K562 (cell line): ENCODE measurements at regions not wholly inside any gene's neighbourhood (a gene's known extent, or its start where the extent isn't known, plus 50 kb on each side); places are given as distances from the start of the nearest gene placed in this dataset.

Experiments used
- ATAC-seq: fragments of 200-7000 bp; cut with Tn5 transposase; 3 replicates; pipeline ENCODE4 v1.9.1; 2020; ENCODE audit warnings: moderate library complexity
- BruUV-seq: library from RNA; stranded (reverse); fragments of 400-500 nt; replicated peaks from 2 replicates; lab custom pipeline; 2021; lab: Mats Ljungman, UMichigan
- CTCF ChIA-PET: fragments of 300-600 bp; formaldehyde crosslinking; extraction: SDS; loops from one replicate; lab custom pipeline; 2021; ENCODE audit warnings: low intra/inter-chr PET ratio; lab: Yijun Ruan, JAX
- POLR2A ChIA-PET: fragments of 300-600, 350-650 bp; sonication (Branson Sonifier 250); formaldehyde crosslinking; extraction: SDS; loops from one replicate; lab custom pipeline; 2021; ENCODE audit warnings: antibody characterized with exemption, inconsistent platforms; lab: Yijun Ruan, JAX
- DNase-seq, 4 experiments: peaks; one replicate each; pipeline versions ENCODE4 v3.0.0 to v3.0.0-alpha.2; 2011 to 2018; ENCODE audit warnings: low spot score in 3 of 4, mixed read lengths in 3 of 4; ENCODE audit errors: extremely low read depth in 1 of 4
- FAIRE-seq: peaks from 2 replicates; lab custom pipeline; 2011; peaks lifted over from hg19 to GRCh38; lab: Jason Lieb, UNC
- H2AFZ ChIP-seq: 2 replicates; pipeline ENCODE4 v1.6.0; 2011; ENCODE audit warnings: low read depth, low read length, control low read depth, inconsistent platforms
- H3K27ac ChIP-seq: fragments of 200-600 bp; 3 replicates; pipeline ENCODE4 v1.8.0; 2011; ENCODE audit warnings: low read depth, mild to moderate bottlenecking, control low read depth, inconsistent platforms, low read length, moderate library complexity, mixed read lengths; ENCODE audit errors: extremely low read depth
- H3K27me3 ChIP-seq, 2 experiments: fragments of 300-600 bp in 1 of 2; 2 replicates in 1 of 2; 3 replicates in 1 of 2; pipeline versions ENCODE4 v1.6.0 to v1.8.0; 2011; ENCODE audit warnings: inconsistent platforms in 2 of 2, low read length in 2 of 2, mild to moderate bottlenecking in 1 of 2, mixed read lengths in 1 of 2, moderate library complexity in 1 of 2; ENCODE audit not compliant: control insufficient read depth in 2 of 2, insufficient read depth in 2 of 2
- H3K36me3 ChIP-seq: fragments of 300-600 bp; 3 replicates; pipeline ENCODE4 v1.8.0; 2011; ENCODE audit warnings: mild to moderate bottlenecking, low read length, inconsistent platforms; ENCODE audit not compliant: control insufficient read depth, insufficient read depth
- H3K4me1 ChIP-seq, 2 experiments: fragments of 200-600 bp in 1 of 2; replicated peaks in 1 of 2; 2 replicates in 1 of 2; 3 replicates in 1 of 2; pipeline versions ENCODE4 v1.5.1 to v1.8.0; 2011; ENCODE audit warnings: inconsistent platforms in 2 of 2, low read length in 2 of 2, mild to moderate bottlenecking in 1 of 2, mixed read lengths in 1 of 2, moderate library complexity in 1 of 2; ENCODE audit not compliant: control insufficient read depth in 2 of 2, insufficient read depth in 2 of 2
- H3K4me2 ChIP-seq: 2 replicates; pipeline ENCODE4 v1.6.1; 2011; ENCODE audit warnings: low read length, control low read depth, inconsistent platforms, mixed read lengths; ENCODE audit not compliant: insufficient read depth
- H3K4me3 ChIP-seq: fragments of 200-600 bp; sonication (generic), shearing (Covaris generic); 2 replicates; pipeline ENCODE4 v1.5.1; 2016; ENCODE audit warnings: control low read depth, inconsistent platforms
- H3K79me2 ChIP-seq: fragments of 200-600 bp; 3 replicates; pipeline ENCODE4 v1.8.0; 2011; ENCODE audit warnings: low read length, inconsistent platforms; ENCODE audit not compliant: control insufficient read depth, insufficient read depth
- H3K9ac ChIP-seq, 2 experiments: 2 replicates each; pipeline versions ENCODE4 v1.6.0 to v1.6.1; 2011; ENCODE audit warnings: low read depth in 2 of 2, low read length in 2 of 2, control low read depth in 1 of 2, inconsistent platforms in 1 of 2, mild to moderate bottlenecking in 1 of 2, mixed read lengths in 1 of 2; ENCODE audit not compliant: insufficient read depth in 1 of 2
- H3K9me1 ChIP-seq: one replicate; pipeline ENCODE4 v1.6.0; 2011; ENCODE audit warnings: inconsistent platforms, mild to moderate bottlenecking, low read length, moderate library complexity; ENCODE audit not compliant: control insufficient read depth, insufficient read depth
- H3K9me3 ChIP-seq: replicated peaks from 2 replicates; pipeline ENCODE4 v1.5.1; 2011; ENCODE audit warnings: low read depth, low read length, inconsistent platforms; ENCODE audit not compliant: control insufficient read depth, insufficient read depth
- H4K20me1 ChIP-seq: replicated peaks from 2 replicates; pipeline ENCODE4 v1.6.1; 2011; ENCODE audit warnings: low read length, inconsistent platforms, mixed read lengths; ENCODE audit not compliant: control insufficient read depth, insufficient read depth
- BHLHE40 ChIP-seq: IDR thresholded peaks from 2 replicates; pipeline ENCODE4 v1.6.1; 2011; ENCODE audit warnings: low read length, improper control_type of control experiment
- CBFB ChIP-seq: sonication (generic); formaldehyde crosslinking; IDR thresholded peaks from 2 replicates; pipeline ENCODE4 v1.4.0; 2020; ENCODE audit warnings: mild to moderate bottlenecking, missing genetic modification reagents
- E2F3 ChIP-seq: fragments of 250-450 bp; sonication (Bioruptor Pico); IDR thresholded peaks from 2 replicates; pipeline ENCODE4 v1.4.0; 2020; ENCODE audit warnings: mild to moderate bottlenecking
- EZH2 ChIP-seq: IDR thresholded peaks from 2 replicates; pipeline ENCODE4 v1.6.1; 2012; ENCODE audit warnings: low read depth, mild to moderate bottlenecking, inconsistent platforms, low read length, borderline replicate concordance
- FOSL1 ChIP-seq: fragments of 200-800 bp; sonication (Bioruptor generic); conservative IDR thresholded peaks from 2 replicates; pipeline ENCODE4 v1.6.1; 2016; ENCODE audit warnings: missing genetic modification characterization, missing compliant biosample characterization
- GABPB1 ChIP-seq: sonication (generic); formaldehyde crosslinking; IDR thresholded peaks from 2 replicates; pipeline ENCODE4 v1.8.0; 2022; ENCODE audit warnings: mild to moderate bottlenecking, missing genetic modification reagents
- KDM2B ChIP-seq: fragments of 250-450 bp; sonication (Bioruptor Pico); IDR thresholded peaks from 2 replicates; pipeline ENCODE4 v1.8.0; 2021; ENCODE audit warnings: mild to moderate bottlenecking, moderate library complexity
- KLF1 ChIP-seq: fragments of 450-650 bp; IDR thresholded peaks from 2 replicates; pipeline ENCODE4 v1.6.1; 2016; ENCODE audit warnings: missing genetic modification characterization, missing compliant biosample characterization
- NFE2 ChIP-seq: IDR thresholded peaks from 2 replicates; pipeline ENCODE4 v1.6.1; 2014; ENCODE audit warnings: antibody characterized with exemption, low read depth
- NR2F6 ChIP-seq: fragments of 450-650 bp; formaldehyde crosslinking; IDR thresholded peaks from 2 replicates; pipeline ENCODE4 v1.4.0; 2020; ENCODE audit warnings: mild to moderate bottlenecking
- POLR2AphosphoS5 ChIP-seq: IDR thresholded peaks from 2 replicates; pipeline ENCODE4 v1.6.1; 2011; ENCODE audit warnings: mild to moderate bottlenecking, low read depth, low read length, moderate library complexity; ENCODE audit not compliant: control insufficient read depth, insufficient read depth
- POLR2H ChIP-seq: IDR thresholded peaks from 2 replicates; pipeline ENCODE4 v1.6.1; 2016; ENCODE audit warnings: missing genetic modification characterization, low read depth, mild to moderate bottlenecking, control low read depth, missing compliant biosample characterization, moderate library complexity
- RBM15 ChIP-seq: fragments of 200-400 bp; formaldehyde crosslinking; IDR thresholded peaks from 2 replicates; pipeline ENCODE4 v1.6.1; 2018; ENCODE audit warnings: mild to moderate bottlenecking, low read length, moderate library complexity; ENCODE audit not compliant: insufficient read depth
- SAFB ChIP-seq: fragments of 200-400 bp; formaldehyde crosslinking; IDR thresholded peaks from 2 replicates; pipeline ENCODE4 v1.6.1; 2017; ENCODE audit warnings: low read depth, low read length, borderline replicate concordance
- SMAD1 ChIP-seq: fragments of 150-350 bp; IDR thresholded peaks from 2 replicates; pipeline ENCODE4 v1.6.1; 2014; ENCODE audit warnings: low read length, low read depth; ENCODE audit not compliant: partially characterized antibody
- SMAD4 ChIP-seq: fragments of 250-450 bp; sonication (Bioruptor Pico); conservative IDR thresholded peaks from 2 replicates; pipeline ENCODE4 v1.8.0; 2021; ENCODE audit warnings: inconsistent platforms, mild to moderate bottlenecking, moderate library complexity
- SMARCB1 ChIP-seq: IDR thresholded peaks from 2 replicates; pipeline ENCODE4 v1.6.1; 2011; ENCODE audit warnings: improper control_type of control experiment, low read depth; ENCODE audit not compliant: insufficient read length
- TARDBP ChIP-seq: fragments of 450-650 bp; IDR thresholded peaks from 2 replicates; pipeline ENCODE4 v1.6.1; 2016
- ZNF165 ChIP-seq: fragments of 250-450 bp; sonication (Bioruptor Pico); IDR thresholded peaks from 2 replicates; pipeline ENCODE4 v1.4.0; 2020; ENCODE audit warnings: borderline replicate concordance
- ZNF354B ChIP-seq: fragments of 250-450 bp; sonication (Bioruptor Pico); IDR thresholded peaks from 2 replicates; pipeline ENCODE4 v1.4.0; 2020
- ZNF583 ChIP-seq: fragments of 250-450 bp; sonication (Bioruptor Pico); IDR thresholded peaks from 2 replicates; pipeline ENCODE4 v1.4.0; 2020
- ZNF644 ChIP-seq: fragments of 200-800 bp; sonication (Bioruptor generic); IDR thresholded peaks from 2 replicates; pipeline ENCODE4 v1.6.1; 2016; ENCODE audit warnings: low read depth, missing genetic modification characterization, missing compliant biosample characterization
- ZNF766 ChIP-seq: fragments of 200-800 bp; sonication (Bioruptor generic); conservative IDR thresholded peaks from 2 replicates; pipeline ENCODE4 v1.6.1; 2016; ENCODE audit warnings: missing genetic modification characterization, missing compliant biosample characterization
- ZNF77 ChIP-seq: fragments of 250-450 bp; sonication (Bioruptor Pico); IDR thresholded peaks from 2 replicates; pipeline ENCODE4 v1.5.0; 2020
- WGBS: fragments of 100-300 bp; shearing (Covaris generic); methylation state at CpG from one replicate; pipeline ENCODE4 v1.1.6; 2016; ENCODE audit warnings: low coverage, mixed read lengths; ENCODE audit not compliant: insufficient coverage; ENCODE audit errors: missing lambda C conversion rate; 5-methylcytosine and 5-hydroxymethylcytosine counted together
- in situ Hi-C: fragments of 300-500 bp; cut with MboI; formaldehyde crosslinking; loops from 4 replicates; pipeline ENCODE4 v1.15.0; 2018; ENCODE audit warnings: inconsistent platforms, mixed read lengths
- intact Hi-C: fragments of 100-400 bp; cut with micrococcal nuclease; formaldehyde crosslinking; loops from 2 replicates; pipeline ENCODE4 v1.14.2; 2022
- TF ChIP-seq, protein P1 (sequence below): sonication (generic); IDR thresholded peaks from 2 replicates; pipeline ENCODE4 v1.6.1; 2016

GRCh38 chr4:138689593-138689992, 326.0 kb upstream of the NOCT start (continued):
- no peak for TF ChIP-seq SMARCB1
- TF ChIP-seq SMAD4 (CRISPR knock-in tag), result no peak
- TF ChIP-seq ZNF766 (CRISPR knock-in tag), result no peak
- TF ChIP-seq NFE2, result no peak
- TF ChIP-seq KLF1 (tag), result no peak
- TF ChIP-seq EZH2, result no peak
- TF ChIP-seq ZNF165 (CRISPR knock-in tag), result no peak

DNA sequence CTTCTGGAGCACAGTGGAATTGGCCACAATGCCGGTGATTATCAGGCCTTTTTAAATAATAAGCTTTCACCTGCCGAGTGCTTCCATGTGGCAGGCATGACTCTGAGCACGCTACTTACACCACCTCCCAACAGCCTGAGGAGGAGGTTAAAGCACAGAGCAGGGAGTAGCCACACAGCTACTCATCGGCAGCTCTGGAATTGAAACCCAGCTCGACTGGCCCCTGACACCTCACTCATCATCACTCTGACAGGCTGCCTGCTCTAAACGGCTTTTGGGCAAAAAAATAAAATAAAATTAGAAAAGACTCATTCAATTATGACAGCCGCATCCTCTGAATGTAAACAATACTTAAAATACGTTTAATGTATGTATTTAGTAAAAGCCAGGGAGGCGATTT, 326.4 kb upstream of the NOCT start:
- no peak for DNase-seq
- ATAC-seq, result no peak
- Histone ChIP-seq H3K4me2 (no peak overlapping the region), H3K9me1 (no peaks in the 10 kb centered on the region), H3K4me1 (no peaks in the 10 kb centered on the region), H3K9ac (no peak overlapping the region), H2AFZ (no peak overlapping the region), H3K27ac (no peak overlapping the region), H3K36me3 (no peaks in the 10 kb centered on the region), H3K4me3 (no peak overlapping the region), H3K27me3 (peaks cover 24 to 40% of the 10 kb centered on the region in 2 experiments), H3K9me3 (no peaks in the 10 kb centered on the region), H3K79me2 (no peaks in the 10 kb centered on the region), H4K20me1 (no peaks in the 10 kb centered on the region)
- POLR2A ChIA-PET, result interaction anchor here (0.6 to 0.7 kb wide), 2 partner anchors 15 to 111 kb away, joined by 3 read pairs; no protein-coding TSS in a partner anchor
- no peak for FAIRE-seq
- intact Hi-C loops, result loop anchor here (10.0 kb wide), 1 partner anchor 146 kb away; no protein-coding TSS in a partner anchor
- no TSS peak for BruUV-seq
- 3% methylated on average over 9 of the region's 9 CpGs for WGBS
- in situ Hi-C loops, result loop anchor here (10.0 kb wide), 2 partner anchors 186 to 954 kb away; no protein-coding TSS in a partner anchor
- CTCF ChIA-PET, result no interaction called here
- no peak for TF ChIP-seq CBFB (CRISPR knock-in tag)
- no peak for TF ChIP-seq SMAD1
- no peak for TF ChIP-seq SAFB
- no peak for TF ChIP-seq ZNF354B
- no peak for TF ChIP-seq ZNF77 (CRISPR knock-in tag)
- TF ChIP-seq BHLHE40, result no peak
- TF ChIP-seq ZNF583 (CRISPR knock-in tag), result no peak
- no peak for TF ChIP-seq FOSL1 (tag)
- TF ChIP-seq TARDBP, result no peak
- TF ChIP-seq ZNF644, result no peak
- TF ChIP-seq, protein P1, sequence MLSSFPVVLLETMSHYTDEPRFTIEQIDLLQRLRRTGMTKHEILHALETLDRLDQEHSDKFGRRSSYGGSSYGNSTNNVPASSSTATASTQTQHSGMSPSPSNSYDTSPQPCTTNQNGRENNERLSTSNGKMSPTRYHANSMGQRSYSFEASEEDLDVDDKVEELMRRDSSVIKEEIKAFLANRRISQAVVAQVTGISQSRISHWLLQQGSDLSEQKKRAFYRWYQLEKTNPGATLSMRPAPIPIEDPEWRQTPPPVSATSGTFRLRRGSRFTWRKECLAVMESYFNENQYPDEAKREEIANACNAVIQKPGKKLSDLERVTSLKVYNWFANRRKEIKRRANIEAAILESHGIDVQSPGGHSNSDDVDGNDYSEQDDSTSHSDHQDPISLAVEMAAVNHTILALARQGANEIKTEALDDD, result no peak
- no peak for TF ChIP-seq GABPB1 (CRISPR knock-in tag)
- no peak for TF ChIP-seq POLR2H (tag)
- TF ChIP-seq POLR2AphosphoS5, result no peak
- TF ChIP-seq E2F3 (CRISPR knock-in tag), result no peak
- no peak for TF ChIP-seq NR2F6
- TF ChIP-seq KDM2B (CRISPR knock-in tag), result no peak
- TF ChIP-seq RBM15, result no peak
